ENCODE measurements at regions not wholly inside any gene's neighbourhood (a gene's known extent, or its start where the extent isn't known, plus 50 kb on each side); places are given as distances from the start of the nearest gene placed in this dataset.

- H3K36me3 ChIP-seq (ENCODE audit: insufficient read depth, low read length) = no peaks in the 10 kb centered on the region
- H3K27me3 ChIP-seq (ENCODE audit: insufficient read depth, low read length) = no peaks in the 10 kb centered on the region
- H3K9ac ChIP-seq (ENCODE audit: low read length) = no peak overlapping the region
- H3K9me3 ChIP-seq (ENCODE audit: low read length) = no peaks in the 10 kb centered on the region
- H3F3A ChIP-seq (ENCODE audit: insufficient read depth, low read length) = no peaks in the 10 kb centered on the region
- no peak overlapping the region for H3K27ac ChIP-seq (ENCODE audit: low read depth, low read length, poor library complexity, severe bottlenecking)
- no peak overlapping the region for H3K4me3 ChIP-seq (ENCODE audit: low read depth, low read length, poor library complexity, severe bottlenecking)
- no peaks in the 10 kb centered on the region for H3K4me1 ChIP-seq (ENCODE audit: insufficient read depth, low read length, severe bottlenecking)
- TF ChIP-seq, protein P1, sequence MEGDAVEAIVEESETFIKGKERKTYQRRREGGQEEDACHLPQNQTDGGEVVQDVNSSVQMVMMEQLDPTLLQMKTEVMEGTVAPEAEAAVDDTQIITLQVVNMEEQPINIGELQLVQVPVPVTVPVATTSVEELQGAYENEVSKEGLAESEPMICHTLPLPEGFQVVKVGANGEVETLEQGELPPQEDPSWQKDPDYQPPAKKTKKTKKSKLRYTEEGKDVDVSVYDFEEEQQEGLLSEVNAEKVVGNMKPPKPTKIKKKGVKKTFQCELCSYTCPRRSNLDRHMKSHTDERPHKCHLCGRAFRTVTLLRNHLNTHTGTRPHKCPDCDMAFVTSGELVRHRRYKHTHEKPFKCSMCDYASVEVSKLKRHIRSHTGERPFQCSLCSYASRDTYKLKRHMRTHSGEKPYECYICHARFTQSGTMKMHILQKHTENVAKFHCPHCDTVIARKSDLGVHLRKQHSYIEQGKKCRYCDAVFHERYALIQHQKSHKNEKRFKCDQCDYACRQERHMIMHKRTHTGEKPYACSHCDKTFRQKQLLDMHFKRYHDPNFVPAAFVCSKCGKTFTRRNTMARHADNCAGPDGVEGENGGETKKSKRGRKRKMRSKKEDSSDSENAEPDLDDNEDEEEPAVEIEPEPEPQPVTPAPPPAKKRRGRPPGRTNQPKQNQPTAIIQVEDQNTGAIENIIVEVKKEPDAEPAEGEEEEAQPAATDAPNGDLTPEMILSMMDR (IDR thresholded peaks at IDR 0.05; ENCODE audit: low read length) = no peak
- no peak for TF ChIP-seq EZH2 (IDR thresholded peaks at IDR 0.05; ENCODE audit: borderline replicate concordance, low read length)
- H3K4me2 ChIP-seq (ENCODE audit: low read length) = no peak overlapping the region
- no peaks in the 10 kb centered on the region for H3K79me2 ChIP-seq (ENCODE audit: insufficient read depth, low read length)
- no peaks in the 10 kb centered on the region for H4K20me1 ChIP-seq (ENCODE audit: insufficient read depth, low read length)
- no peak overlapping the region for H2AFZ ChIP-seq (ENCODE audit: low read length)
- H3K9me2 ChIP-seq (ENCODE audit: low read depth, low read length) = no peaks in the 10 kb centered on the region
Measured at GRCh38 chr12:46670636-46671035, 155.2 kb downstream of the SLC38A4 start.

DNA sequence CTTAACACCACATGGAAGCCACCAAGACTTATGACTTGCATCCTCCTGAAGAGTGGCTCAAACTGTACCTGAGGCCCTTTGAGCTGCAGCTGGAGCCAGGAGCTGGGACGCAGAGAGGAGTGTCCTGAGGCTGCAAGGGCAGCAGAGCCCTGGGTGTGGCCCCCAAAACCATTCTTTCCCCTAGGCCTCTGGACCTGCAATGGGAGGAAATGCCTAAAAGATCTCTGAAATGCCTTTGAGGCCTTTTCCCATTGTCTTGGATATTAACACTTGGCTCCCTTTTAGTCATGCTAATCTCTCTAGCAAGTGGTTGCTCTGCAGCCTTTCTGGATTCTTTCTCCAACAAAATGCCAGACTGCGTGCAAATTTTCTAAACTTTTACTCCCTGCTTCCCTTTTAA lies 156.1 kb downstream of the SLC38A4 start:
- no peaks in the 10 kb centered on the region for H3F3A ChIP-seq (ENCODE audit: insufficient read depth, low read length)
- H3K36me3 ChIP-seq (ENCODE audit: insufficient read depth, low read length) = no peaks in the 10 kb centered on the region
- no peak overlapping the region for H3K27ac ChIP-seq (ENCODE audit: low read depth, low read length, poor library complexity, severe bottlenecking)
- H3K9me2 ChIP-seq (ENCODE audit: low read depth, low read length) = no peaks in the 10 kb centered on the region
- no peaks in the 10 kb centered on the region for H3K27me3 ChIP-seq (ENCODE audit: insufficient read depth, low read length)
- H3K79me2 ChIP-seq (ENCODE audit: insufficient read depth, low read length) = no peaks in the 10 kb centered on the region
- no peak overlapping the region for H3K9ac ChIP-seq (ENCODE audit: low read length)
- TF ChIP-seq, protein P1 (IDR thresholded peaks at IDR 0.05; ENCODE audit: low read length) = no peak
- TF ChIP-seq EZH2 (IDR thresholded peaks at IDR 0.05; ENCODE audit: borderline replicate concordance, low read length) = no peak
- H3K4me2 ChIP-seq (ENCODE audit: low read length) = no peak overlapping the region
- no peak overlapping the region for H3K4me3 ChIP-seq (ENCODE audit: low read depth, low read length, poor library complexity, severe bottlenecking)
- H3K9me3 ChIP-seq (ENCODE audit: low read length) = no peaks in the 10 kb centered on the region
- no peaks in the 10 kb centered on the region for H4K20me1 ChIP-seq (ENCODE audit: insufficient read depth, low read length)
- no peak overlapping the region for H2AFZ ChIP-seq (ENCODE audit: low read length)
- no peaks in the 10 kb centered on the region for H3K4me1 ChIP-seq (ENCODE audit: insufficient read depth, low read length, severe bottlenecking)

GRCh38 chr12:46667551-46667950 lies 158.2 kb downstream of the SLC38A4 start:
- Histone ChIP-seq H3K4me1 (ENCODE audit: insufficient read depth, low read length, severe bottlenecking) (no peaks in the 10 kb centered on the region), H3K4me2 (ENCODE audit: low read length) (no peak overlapping the region), H3F3A (ENCODE audit: insufficient read depth, low read length) (no peaks in the 10 kb centered on the region), H3K36me3 (ENCODE audit: insufficient read depth, low read length) (no peaks in the 10 kb centered on the region), H3K27ac (ENCODE audit: low read depth, low read length, poor library complexity, severe bottlenecking) (no peak overlapping the region), H3K4me3 (ENCODE audit: low read depth, low read length, poor library complexity, severe bottlenecking) (no peak overlapping the region), H2AFZ (ENCODE audit: low read length) (no peak overlapping the region), H3K9me2 (ENCODE audit: low read depth, low read length) (no peaks in the 10 kb centered on the region), H3K79me2 (ENCODE audit: insufficient read depth, low read length) (no peaks in the 10 kb centered on the region), H3K9me3 (ENCODE audit: low read length) (no peaks in the 10 kb centered on the region), H4K20me1 (ENCODE audit: insufficient read depth, low read length) (no peaks in the 10 kb centered on the region), H3K27me3 (ENCODE audit: insufficient read depth, low read length) (no peaks in the 10 kb centered on the region), H3K9ac (ENCODE audit: low read length) (no peak overlapping the region)
- no peak for TF ChIP-seq EZH2 (IDR thresholded peaks at IDR 0.05; ENCODE audit: borderline replicate concordance, low read length)
- TF ChIP-seq, protein P1 (IDR thresholded peaks at IDR 0.05; ENCODE audit: low read length) = no peak
